ENCODE measurements at regions not wholly inside any gene's neighbourhood (a gene's known extent, or its start where the extent isn't known, plus 50 kb on each side); places are given as distances from the start of the nearest gene placed in this dataset.

DNA sequence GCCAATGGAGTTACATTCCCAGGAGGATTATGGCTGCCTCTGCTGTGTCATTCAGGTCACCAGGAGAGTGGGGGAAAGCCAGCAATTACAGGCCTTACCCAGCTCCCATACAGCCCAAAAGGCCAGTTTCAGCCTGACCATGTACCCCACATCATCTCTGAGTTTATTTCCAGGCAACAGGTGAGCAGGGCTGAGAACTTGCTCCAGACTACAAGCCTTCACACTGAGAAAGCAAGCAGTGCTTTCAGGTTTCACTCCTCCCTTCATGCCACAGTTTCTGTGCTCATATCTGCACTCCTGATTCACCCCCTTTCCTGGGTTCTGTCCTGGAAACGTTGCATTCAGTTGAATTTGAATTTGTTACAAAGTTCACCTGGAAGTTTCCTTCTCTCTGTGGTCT is 68.1 kb upstream of the ABI3BP start:
- TF ChIP-seq, protein P1, sequence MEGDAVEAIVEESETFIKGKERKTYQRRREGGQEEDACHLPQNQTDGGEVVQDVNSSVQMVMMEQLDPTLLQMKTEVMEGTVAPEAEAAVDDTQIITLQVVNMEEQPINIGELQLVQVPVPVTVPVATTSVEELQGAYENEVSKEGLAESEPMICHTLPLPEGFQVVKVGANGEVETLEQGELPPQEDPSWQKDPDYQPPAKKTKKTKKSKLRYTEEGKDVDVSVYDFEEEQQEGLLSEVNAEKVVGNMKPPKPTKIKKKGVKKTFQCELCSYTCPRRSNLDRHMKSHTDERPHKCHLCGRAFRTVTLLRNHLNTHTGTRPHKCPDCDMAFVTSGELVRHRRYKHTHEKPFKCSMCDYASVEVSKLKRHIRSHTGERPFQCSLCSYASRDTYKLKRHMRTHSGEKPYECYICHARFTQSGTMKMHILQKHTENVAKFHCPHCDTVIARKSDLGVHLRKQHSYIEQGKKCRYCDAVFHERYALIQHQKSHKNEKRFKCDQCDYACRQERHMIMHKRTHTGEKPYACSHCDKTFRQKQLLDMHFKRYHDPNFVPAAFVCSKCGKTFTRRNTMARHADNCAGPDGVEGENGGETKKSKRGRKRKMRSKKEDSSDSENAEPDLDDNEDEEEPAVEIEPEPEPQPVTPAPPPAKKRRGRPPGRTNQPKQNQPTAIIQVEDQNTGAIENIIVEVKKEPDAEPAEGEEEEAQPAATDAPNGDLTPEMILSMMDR (IDR thresholded peaks at IDR 0.05) = no peak
- no peak for TF ChIP-seq POLR2A (IDR thresholded peaks at IDR 0.05)

Measured in uterus (tissue), 2 donors.